Activated CD4-positive, CD25-positive, alpha-beta regulatory T cell treated with anti-CD3 and anti-CD28 coated beads, Interleukin-2, amount 50 U/mL, for 24 hours (primary cell): ENCODE measurements at regions not wholly inside any gene's neighbourhood (a gene's known extent, or its start where the extent isn't known, plus 50 kb on each side); places are given as distances from the start of the nearest gene placed in this dataset.

ENCODE experiments used
- ATAC-seq, 2 donors: fragments of 150-1000 bp; cut with Tn5 transposase; one replicate each; pipeline ENCODE4 v1.10.0; 2021; ENCODE audit warnings: mild to moderate bottlenecking in 1 of 2, moderate library complexity in 1 of 2

DNA sequence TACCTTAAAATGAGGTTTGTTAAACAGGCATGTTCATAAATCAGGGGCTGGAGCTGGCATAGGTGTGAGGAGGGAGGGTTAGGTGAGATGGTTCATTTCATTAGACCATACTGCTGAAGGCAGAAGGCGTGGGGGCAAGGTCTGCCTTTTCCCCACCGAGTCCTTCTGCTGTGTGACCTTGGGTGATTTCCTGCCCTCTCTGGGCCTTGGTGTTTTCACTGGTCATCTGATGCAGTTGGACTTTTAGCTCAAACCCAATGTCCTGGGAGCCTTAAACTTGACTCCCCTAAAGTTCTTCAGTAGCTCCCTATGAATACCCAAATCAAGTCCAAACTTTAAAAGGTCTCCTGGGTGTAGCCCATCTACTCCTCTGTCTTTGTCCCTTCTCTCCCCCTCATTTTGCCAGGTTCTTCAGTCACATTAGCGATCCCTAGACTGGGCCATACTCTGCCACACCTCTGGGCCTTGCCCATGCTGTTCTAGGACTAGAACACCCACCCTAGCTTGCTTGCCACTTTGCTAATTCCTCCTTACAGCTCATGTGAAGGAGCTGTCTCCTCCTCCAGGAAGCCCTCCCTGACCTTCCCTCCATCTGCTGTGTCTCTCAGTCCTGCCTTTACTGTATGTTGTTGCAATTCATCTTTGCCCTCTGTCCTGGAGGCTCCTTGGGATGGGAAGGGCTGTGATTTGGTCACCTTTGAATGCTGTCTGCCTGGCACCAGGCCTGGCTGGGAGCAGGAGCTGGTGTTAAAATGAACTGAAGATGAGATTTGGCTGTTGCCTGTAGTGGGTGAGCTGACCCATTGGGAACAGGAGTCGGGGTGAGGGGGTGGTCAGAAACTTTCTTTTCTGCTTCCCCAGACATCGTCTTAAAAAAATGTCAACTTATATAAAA lies 85.4 kb upstream of the HS6ST1 start:
- ATAC-seq, result no peak

DNA sequence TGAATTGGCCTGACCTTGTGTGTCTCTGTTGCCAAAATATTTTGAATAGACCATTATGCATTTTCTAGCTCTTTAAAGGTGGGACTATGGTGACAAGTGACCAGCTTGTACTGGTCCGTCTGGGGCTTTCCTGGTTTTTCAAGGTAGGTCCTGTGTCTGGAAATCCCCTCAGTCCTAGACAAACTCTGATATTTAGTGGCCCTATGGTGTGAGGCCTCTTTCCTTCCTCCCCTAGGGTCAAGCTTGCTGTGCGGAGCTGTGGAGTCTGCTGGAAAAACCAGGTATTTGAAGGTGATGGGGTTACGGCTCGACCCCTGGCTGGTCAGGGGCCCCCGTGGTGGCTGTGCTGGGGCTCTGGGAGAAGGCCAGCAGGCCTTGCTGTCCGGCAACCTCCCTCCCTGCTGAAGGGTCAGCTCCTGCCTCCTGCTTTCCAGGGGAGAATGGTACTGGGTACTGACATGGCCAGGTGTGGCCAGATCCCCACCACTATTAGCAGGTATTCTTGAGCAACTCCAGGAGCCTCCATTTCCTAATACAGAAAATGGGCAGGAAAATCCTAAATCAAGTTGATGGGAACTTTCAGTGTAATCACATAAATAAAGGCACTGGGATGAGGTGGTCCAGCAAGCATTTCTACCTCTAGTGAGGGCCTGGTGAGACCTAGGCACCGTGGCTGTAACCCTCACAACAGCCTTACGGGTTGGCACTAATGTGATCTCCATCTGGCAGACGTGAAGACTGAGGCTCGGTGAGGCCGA lies 86.2 kb upstream of the HS6ST1 start:
- no peak for ATAC-seq

DNA sequence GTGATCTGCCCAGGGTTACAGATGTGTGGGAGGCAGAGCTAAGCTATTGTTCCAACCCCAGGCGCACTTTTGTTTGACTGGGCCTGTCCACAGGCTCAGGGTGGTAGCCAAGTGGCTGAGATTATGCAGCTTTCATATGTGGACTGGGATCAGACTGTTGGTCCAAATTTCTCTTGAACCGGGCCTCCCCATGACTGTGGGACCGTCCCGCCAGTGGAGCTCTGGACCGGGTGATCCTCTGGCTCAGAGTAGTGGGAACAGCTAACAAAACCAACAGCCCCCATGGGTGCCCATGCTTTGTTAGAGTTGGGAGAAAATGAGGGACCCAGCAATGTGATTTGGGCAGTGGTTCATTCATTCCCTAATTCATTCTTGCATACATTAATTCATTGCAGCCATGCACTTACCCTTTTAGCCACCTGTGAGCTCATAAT lies 86.8 kb upstream of the HS6ST1 start:
- ATAC-seq, result no peak

DNA sequence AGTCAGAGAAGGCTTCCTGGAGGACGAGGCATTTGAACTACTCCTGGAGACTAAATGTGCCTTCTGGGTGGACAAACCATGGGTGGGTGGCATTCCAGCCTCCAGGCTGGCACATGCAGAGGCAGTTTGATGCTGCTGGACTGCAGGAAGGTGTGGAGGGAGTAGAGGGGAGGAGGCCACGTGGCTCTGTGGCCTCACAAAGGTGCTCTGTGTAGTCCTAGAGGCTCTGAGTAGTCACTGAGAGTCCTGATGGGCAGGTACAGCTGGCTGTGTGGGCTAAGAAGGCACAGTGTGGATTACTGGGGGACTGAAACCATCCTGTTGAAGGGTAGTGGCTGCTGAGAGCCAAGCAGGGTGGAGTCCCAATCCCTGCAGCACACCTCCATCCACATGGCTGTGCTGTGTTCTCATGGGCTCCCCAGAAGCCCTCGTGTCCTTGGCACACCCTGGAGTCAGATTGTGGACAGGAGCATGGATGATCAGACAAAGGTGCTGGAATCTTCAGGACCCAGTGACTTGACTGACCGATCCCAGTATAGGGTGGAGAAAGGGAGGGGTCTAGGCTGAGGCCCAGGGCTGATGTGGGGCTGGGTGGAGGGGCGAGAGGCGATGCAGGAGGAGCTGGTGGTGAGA lies 87.4 kb upstream of the HS6ST1 start:
- no peak for ATAC-seq

DNA sequence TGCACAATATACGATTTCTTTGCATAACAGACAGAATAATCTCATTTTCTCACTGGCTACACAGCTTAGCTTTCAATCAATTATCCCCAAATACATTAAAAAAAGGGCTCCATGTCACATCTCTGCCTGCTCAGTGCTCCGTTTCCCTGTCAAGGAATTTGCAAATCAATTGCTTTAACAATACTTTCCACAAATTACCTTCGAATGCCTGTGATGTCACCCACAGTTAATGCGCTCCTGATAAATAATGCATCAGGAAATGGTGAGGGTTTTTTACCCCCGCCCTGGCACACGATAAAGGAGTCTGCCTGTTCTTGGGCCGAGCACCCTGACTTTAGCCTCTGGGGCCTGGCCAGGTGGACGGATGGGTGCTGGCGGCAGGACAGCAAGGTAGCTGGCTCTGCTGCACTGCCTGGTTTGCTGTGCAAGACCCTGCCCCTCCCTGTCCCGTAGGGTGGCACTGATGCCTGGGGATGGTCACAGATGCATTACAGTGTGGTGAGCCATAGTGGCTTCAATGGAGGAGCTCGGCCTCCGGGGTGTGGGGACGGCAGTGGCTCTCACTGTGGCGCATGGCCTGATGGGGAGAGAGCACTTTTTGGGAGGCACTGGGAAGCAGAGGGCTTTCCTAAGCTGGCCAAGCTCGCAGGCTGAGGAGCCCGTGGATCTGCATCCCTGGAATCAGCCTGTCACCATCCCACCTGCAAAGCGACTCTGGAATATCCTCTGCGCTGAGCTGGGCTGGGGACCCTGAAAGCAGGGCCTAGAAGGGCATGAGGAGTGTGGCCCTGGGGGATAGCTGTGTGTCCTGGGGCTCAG lies 88.3 kb upstream of the HS6ST1 start:
- ATAC-seq, result no peak

DNA sequence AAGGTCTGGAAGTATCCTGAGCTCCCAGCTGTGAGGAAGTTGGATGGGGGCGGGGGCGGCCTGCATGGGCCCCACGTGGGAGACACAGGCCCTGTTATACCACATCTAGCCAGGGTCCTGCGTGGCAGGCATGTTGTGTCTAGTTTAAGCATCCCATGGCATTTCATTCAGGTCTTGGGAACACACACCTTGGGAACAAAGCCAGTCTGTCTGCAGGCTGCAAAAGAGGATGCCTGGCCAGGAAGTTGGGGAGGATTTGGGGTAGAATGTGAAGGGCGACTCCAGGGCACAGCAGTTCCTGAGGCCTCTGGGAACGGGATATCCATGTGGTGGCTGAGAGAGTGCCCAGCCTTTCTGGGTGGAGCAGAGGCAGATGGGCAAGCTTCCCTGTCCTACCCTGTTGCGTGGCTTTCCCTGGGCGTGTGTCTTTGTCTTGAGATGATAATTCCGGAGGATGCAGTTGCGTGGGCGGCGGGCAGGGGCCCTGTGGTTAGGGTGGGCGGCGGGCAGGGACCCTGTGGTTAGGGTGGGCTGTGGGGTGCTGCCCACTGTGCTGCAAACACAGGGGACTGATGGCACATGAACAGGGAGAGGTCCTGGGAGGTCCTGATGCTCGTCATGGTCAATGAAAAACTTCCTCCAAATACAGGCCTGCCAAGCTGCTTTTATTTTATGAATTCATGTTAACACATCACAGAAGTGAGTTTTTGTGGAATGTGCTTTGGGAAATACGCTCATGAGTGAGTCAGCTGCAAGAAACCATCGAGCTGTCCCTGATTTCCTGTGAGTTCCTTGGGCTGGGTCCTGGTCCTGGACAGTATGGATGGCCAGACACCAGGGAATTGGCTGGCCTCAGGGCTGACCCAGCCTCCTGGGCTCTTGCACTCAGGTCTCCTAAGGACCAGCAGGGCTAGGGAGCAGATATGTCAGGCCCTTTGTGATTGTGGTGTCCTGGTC lies 90.0 kb upstream of the HS6ST1 start:
- no peak for ATAC-seq

DNA sequence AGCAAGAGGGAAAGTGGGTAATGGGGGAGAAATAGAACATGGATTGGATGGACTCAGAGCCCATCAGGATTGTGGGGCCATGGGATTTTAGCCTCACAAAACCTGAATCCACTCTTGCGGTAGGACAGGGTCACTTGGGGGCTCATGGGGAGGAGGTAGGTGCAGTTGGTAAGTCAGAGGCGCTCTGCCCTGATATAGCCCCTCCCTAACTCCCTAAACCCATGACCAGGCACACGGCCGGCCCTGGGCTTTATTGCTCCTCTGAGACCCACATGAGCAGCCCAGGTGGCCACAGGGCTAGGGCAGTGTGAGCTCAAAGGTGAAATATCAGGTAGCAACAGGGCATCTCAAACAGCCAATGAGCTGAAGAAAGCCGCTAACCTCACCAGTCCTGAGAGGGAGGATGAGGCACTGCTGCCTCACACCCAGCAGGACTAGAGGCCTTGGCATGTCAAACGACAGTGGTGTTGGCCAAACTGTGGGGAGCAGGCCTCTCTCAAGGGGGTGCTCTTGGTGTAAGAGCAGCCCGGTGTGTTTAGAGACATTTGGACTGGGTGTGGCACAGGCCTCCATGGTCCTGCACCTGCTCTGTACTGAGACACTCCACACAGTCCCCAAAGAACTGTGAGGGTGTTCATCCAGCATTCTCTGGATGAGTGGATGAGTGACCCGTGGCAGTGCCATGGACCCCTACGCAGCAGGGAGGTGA lies 90.8 kb upstream of the HS6ST1 start:
- ATAC-seq, result no peak

DNA sequence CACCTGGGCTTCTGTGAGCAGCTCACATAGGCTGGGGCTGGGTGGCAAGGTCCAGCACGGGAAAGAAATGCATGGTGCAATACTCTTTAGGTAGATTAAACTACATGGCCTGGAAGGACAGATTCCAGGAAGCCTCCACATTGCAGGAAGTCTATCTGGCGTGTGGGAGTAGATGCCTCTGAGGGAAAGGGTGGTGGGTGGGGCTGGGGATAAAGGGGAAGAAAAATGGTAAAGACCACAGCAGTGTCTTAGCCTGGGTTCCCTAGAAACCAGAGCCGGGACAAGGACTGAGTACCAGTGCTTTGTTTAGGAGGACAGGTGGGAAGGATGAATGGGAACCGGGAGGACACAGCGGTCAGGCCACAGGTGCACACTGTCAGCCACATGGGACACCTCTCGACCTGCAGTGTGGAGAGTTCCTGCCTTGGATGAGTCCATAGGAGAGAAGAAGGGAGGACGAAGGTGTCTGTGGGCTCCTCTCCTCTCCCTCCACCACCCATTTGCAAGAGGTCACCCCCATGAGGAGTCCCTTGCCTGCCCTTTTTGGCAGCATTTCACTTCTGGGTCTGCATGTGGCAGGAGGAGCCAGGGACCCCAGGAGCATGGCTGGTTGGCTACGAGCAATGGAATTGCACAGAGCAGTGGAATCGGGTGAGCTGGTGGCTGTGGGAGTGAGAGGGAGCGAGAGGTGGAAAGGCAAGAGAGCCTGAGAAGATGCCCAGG lies 91.5 kb upstream of the HS6ST1 start:
- ATAC-seq, result no peak

DNA sequence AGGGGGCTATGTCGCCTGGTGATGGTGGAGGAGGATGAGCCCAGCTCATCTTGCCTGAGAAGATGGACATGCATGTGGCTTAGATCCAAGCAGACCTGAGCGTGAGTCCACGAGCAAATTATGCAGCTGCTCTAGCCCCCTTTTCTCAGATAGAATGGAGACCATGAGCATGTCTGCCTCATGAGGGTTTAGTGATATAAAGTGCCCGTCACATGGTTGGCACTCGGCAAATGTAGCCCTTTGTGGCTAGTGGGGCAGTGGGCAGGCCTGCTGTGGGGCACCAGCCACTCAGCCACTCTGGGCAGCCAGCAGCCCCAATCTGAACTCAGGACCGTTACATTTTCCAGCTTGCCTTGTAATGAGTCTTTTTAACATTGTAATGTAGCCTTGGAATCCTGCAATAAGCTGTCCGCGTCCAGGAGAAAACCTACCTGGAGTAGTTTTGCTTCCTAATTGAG lies 92.1 kb upstream of the HS6ST1 start:
- no peak for ATAC-seq

DNA sequence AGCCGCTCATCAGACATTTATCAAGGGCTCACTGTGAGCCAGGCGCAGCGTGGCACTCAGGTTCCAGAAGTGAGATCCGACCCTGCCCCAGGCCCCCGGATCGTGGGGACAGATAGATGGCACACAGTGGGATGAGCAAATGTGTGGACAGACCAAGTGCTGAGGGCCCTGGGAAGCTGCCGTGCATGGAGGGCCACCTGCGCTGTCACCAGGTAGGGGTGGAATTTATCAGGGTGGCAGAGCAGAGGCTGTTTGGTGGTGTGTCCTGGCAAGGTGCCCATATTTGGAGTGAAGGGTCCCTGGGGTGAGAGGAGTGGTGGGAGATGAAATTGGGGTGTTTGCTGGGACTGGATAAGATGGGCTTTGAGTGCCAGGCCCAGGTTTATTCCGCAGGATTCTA lies 92.8 kb upstream of the HS6ST1 start:
- ATAC-seq, result no peak

DNA sequence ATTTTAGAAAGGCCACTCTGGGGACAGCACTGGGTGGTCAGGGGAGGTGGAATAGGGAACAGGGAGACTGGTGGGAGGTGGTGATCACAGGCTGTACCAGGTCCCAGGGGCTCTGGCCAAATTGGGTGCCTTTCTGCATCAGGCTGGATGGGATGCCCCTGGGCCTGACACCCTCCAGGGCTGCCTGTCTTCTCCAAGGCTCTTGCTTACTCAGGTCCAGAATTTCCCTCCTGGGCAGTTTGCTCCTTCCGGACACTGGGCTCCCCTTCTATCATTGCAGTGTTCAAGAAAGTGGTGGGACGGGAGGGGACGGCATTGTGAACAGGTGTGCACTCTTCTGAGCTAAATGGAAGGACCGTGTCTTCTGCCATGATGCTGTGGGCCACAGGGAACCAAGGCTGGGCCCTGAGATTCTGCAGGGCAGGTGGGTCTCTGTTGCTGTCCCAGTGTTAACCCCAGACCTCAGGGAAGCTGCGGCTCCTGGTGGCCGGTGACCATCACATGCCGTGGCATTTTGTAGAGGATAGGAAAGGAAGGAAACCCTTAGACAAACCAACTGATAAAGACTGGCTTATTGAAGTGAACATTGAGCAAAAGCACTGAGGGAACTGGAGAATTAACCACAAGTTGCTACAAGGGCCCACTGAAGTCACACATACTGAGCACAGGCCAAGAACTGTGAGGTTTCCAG lies 93.7 kb upstream of the HS6ST1 start:
- no peak for ATAC-seq

DNA sequence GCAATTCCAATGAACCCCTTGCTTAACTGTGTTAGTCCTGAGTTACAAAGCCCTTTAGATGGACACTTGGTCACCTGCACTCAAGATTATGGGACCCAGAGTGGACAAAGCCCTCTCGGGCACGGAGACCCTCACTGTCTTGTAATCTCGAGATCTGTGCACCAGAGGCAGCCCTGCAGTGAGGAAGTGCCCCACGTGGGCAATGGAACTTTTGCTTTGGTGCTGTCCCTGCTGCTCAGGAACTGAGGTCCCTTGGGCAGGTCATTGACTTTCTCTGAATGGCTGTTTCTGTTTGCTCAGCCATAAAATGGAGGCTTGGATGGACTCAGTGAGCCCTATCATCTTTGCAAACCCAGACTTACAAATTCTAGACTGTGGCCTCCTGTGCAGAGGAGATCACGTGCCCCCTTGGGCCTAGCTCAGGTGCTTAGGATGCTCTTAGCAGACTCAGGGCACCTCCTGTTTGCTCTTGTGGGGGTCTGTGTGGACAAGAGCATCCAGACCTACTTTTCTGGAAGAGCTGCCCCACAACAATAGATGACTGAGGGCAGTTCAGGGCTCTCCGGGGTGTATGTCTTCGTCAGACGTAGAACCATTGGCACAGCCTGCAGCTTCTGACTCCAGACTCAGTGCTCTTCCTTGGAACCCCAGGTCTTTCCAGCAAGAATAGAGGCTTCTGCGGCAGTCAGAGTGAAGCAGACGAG lies 94.5 kb upstream of the HS6ST1 start:
- ATAC-seq, result no peak

DNA sequence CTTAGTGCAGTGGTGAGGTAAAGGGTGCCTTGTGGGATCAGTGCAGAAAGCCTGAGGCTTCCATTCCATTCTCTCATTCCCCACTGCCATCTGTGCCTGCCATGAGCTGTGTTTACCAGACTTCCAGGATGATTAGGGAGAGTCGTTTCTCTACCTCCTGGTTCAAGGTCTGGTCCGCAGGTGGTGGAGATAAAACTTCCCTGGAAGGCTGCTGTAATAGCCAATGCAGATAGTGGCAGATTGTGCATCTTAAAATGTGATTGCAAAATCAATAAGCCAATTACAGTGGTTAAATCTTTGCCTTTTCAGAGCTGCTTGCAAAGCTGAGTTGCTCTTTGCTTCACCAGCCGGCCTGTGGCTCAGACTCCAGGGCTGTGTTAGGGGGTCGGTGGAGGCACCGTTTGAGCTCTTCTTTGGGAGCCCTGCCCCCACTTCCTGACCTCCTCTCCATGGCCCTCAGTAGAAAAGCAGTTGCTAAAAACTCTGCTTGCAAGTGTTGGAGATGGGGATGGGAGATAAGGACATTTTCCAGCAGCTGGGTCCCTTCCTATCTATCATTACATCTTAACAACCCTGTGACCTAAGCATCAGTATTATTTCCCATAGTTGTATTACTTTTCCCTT lies 95.2 kb upstream of the HS6ST1 start:
- no peak for ATAC-seq

DNA sequence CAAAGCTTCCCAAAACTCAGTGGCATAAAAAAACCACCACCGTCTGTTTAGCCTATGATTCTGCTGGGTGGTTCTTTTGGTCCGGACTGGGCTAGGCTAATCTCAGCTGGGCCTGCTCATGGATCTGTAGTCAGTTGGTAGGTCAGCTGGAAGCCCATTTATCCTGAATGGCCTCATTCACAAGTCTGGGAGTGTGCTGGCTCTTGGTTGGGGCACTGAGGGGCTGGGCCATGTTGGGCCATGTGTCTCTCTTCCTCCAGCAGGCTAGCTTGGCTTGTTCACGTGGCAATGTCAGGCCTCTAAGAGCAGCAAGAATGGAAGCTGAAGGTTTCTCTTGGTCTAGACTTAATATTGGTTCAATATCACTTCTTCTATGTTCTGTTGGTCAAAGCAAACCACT lies 95.7 kb upstream of the HS6ST1 start:
- no peak for ATAC-seq

DNA sequence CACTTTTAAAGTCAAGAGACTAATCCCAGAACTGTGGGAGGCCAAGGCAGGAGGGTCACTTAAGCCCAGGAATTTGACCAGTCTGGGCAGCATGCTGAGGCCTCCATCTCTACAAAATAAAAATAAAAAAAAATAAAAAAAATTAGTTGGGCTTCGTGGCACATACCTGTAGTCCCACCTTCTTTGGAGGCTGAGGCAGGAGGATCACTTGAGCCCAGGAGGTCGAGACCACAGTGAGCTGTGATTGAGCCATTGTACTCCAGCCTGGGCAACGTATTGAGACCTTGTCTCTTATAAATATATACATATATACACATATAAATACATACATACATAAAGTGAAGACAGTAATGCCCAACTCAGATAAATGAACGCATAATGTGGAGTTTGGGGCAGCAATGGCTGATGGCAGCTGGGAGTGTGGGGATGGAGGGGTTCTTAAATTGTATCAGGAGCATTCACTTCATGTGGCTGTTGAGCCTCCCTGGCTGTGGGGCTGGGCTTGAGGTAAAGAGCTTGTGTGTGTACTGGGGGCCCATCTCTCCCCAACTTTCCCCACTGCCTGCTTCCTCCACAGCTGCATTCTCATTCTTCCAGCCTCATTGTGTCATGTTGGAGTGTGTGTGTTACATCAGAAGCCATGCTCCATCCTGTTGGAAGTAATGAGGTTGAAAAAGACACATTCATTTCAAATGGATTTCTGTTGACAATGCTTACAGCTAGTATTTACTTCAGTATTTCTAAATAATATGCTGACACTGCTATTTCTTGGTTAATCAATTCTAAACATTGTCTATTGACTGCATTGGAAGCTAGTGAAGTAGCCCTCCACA lies 96.5 kb upstream of the HS6ST1 start:
- no peak for ATAC-seq

DNA sequence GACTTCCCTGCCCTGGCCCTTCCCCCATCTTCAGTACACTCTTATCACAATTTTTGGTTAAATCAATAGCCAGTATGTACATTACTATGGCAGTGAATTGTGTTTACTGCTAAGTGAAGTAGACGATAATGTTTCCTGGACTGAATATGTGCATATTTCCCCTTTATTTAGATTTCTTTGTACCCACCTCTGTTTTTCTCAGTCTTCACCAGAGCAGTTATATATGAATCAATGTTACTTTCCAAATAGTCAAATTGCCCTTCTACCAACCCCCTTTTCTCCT lies 97.1 kb upstream of the HS6ST1 start:
- ATAC-seq, result no peak

DNA sequence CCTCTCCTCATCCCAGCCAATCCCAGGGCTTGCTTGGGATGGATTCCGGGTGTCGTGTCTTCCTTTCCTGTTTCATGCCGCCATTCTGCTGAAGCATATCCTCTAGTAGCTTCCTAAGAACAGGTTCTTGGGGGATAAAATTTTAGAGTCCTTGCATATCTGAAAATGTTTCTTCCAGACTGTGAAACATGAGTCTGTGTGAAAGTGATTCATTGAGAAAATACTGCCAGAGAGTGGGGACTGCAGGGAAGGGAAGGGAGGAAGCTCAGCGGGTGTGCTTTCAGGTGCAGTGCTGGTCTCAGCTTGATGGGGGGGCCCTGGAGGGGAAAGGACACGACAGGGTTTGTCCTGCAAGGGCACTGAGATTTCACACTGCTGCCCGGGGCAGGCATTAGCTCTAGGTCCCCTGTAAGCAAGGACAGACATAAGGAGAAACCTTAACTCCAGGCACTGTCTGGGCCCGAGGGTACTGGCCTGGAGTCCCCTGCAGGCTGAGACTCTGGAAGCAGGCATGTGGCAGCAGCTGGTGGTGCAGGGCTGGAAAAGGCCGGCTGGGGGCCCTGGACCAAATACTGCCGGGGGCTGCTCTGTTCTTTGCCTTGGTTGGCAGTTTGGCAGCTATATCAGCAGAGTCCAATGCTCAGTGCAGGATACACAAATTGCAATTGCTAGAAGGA lies 97.6 kb upstream of the HS6ST1 start:
- no peak for ATAC-seq
